Parathyroid adenoma (tissue), 2 donors: ENCODE measurements at regions not wholly inside any gene's neighbourhood (a gene's known extent, or its start where the extent isn't known, plus 50 kb on each side); places are given as distances from the start of the nearest gene placed in this dataset.

Experiments used
- H2AFZ ChIP-seq: fragments of 300-600 bp; sonication (generic); one replicate; pipeline ENCODE4 v1.7.0; 2017; ENCODE audit warnings: antibody characterized with exemption, mild to moderate bottlenecking
- H3K27ac ChIP-seq: fragments of 300-600 bp; sonication (generic); one replicate; pipeline ENCODE4 v1.7.0; 2017
- H3K27me3 ChIP-seq: fragments of 300-600 bp; sonication (generic); one replicate; pipeline ENCODE4 v1.7.0; 2017; ENCODE audit warnings: low read length; ENCODE audit not compliant: control insufficient read depth, insufficient read depth
- H3K36me3 ChIP-seq: fragments of 300-600 bp; sonication (generic); one replicate; pipeline ENCODE4 v1.7.0; 2017; ENCODE audit warnings: low read length; ENCODE audit not compliant: control insufficient read depth, insufficient read depth
- H3K4me1 ChIP-seq: fragments of 300-600 bp; sonication (generic); one replicate; pipeline ENCODE4 v1.7.0; 2017; ENCODE audit warnings: control low read depth
- H3K4me2 ChIP-seq: fragments of 300-600 bp; sonication (generic); one replicate; pipeline ENCODE4 v1.7.0; 2017; ENCODE audit warnings: low read length
- H3K4me3 ChIP-seq: fragments of 300-600 bp; sonication (generic); one replicate; pipeline ENCODE4 v1.7.0; 2017; ENCODE audit warnings: low read depth, low read length
- H3K79me2 ChIP-seq: fragments of 300-600 bp; sonication (generic); one replicate; pipeline ENCODE4 v1.7.0; 2017; ENCODE audit warnings: control low read depth
- H3K9ac ChIP-seq: fragments of 300-600 bp; sonication (generic); one replicate; pipeline ENCODE4 v1.7.0; 2017; ENCODE audit warnings: mild to moderate bottlenecking
- H3K9me3 ChIP-seq: fragments of 300-600 bp; sonication (generic); one replicate; pipeline ENCODE4 v1.7.0; 2017; ENCODE audit warnings: low read length; ENCODE audit not compliant: control insufficient read depth
- TF ChIP-seq, protein P1 (sequence below): fragments of 300-600 bp; sonication (generic); IDR thresholded peaks from one replicate; pipeline ENCODE4 v1.7.0; 2017; ENCODE audit warnings: antibody characterized with exemption, mild to moderate bottlenecking
- donor health status: primary hyperparathyroidism.

DNA sequence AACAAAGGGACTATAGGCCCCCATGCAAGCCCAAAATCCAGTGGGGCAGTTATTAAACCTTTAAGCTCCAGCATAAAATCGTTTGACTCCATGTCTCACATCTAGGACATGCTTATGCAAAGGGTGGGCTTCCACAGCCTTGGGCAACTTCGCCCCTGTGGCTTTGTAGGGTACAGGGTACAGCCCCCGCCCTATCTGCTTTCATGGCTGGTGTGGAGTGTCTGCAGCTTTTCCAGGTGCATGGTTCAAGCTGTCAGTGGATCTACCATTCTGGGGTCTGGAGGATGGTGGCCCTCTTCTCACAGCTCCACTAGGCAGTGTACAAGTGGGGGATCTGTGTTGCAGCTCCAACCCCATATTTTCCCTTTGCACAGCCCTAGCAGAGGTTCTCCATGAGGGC is 559.8 kb upstream of the TECRL start:
- H3K4me2 ChIP-seq, result no peak overlapping the region
- no peak overlapping the region for H3K4me3 ChIP-seq
- H3K9ac ChIP-seq, result no peak overlapping the region
- H3K9me3 ChIP-seq, result no peaks in the 10 kb centered on the region
- no peaks in the 10 kb centered on the region for H3K27me3 ChIP-seq
- H2AFZ ChIP-seq, result no peak overlapping the region
- H3K79me2 ChIP-seq, result no peaks in the 10 kb centered on the region
- H3K36me3 ChIP-seq, result no peaks in the 10 kb centered on the region
- H3K27ac ChIP-seq, result no peak overlapping the region
- TF ChIP-seq, protein P1, sequence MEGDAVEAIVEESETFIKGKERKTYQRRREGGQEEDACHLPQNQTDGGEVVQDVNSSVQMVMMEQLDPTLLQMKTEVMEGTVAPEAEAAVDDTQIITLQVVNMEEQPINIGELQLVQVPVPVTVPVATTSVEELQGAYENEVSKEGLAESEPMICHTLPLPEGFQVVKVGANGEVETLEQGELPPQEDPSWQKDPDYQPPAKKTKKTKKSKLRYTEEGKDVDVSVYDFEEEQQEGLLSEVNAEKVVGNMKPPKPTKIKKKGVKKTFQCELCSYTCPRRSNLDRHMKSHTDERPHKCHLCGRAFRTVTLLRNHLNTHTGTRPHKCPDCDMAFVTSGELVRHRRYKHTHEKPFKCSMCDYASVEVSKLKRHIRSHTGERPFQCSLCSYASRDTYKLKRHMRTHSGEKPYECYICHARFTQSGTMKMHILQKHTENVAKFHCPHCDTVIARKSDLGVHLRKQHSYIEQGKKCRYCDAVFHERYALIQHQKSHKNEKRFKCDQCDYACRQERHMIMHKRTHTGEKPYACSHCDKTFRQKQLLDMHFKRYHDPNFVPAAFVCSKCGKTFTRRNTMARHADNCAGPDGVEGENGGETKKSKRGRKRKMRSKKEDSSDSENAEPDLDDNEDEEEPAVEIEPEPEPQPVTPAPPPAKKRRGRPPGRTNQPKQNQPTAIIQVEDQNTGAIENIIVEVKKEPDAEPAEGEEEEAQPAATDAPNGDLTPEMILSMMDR, result no peak
- no peaks in the 10 kb centered on the region for H3K4me1 ChIP-seq

DNA sequence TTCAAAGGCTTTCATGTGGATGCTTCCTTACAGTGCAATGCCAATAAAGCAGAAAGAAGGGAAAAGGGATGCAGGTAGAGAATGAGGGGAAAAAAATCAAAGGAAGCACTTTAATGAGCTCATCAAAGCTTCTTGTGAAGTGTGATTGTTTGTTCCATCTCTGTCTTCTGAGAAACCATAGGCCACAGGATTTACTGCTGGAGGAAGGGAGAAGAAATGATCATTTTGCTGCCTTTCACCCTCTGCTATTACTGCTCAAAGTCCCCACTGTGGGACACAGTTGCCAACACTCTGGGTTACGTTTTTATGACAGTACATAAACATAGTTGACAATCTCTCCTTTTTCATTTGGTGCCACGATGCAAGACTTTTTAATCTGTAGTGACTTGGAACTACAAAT is 558.0 kb upstream of the TECRL start:
- Histone ChIP-seq H3K9ac (no peak overlapping the region), H3K27me3 (no peaks in the 10 kb centered on the region), H2AFZ (no peak overlapping the region), H3K4me3 (no peak overlapping the region), H3K4me2 (no peak overlapping the region), H3K27ac (no peak overlapping the region), H3K79me2 (no peaks in the 10 kb centered on the region), H3K4me1 (no peaks in the 10 kb centered on the region), H3K36me3 (no peaks in the 10 kb centered on the region), H3K9me3 (no peaks in the 10 kb centered on the region)
- TF ChIP-seq, protein P1, result no peak

DNA sequence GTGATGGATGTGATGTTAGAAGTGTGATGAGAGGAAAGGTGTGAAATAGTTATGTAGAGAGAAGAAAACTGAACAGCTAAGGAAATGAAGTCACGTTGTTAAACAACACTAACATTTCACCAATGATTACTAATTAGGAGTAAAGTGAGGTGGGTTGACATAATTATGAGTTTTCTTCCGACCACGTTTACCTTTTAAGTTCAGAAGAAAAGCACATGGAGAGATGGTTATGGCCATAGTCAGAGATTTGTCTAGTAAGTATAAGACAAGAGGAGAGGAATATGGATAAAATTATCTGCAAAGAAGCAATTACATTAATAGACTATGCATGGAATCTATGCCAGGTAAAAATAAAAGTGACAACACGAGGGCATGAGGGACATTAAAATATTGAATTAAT is 551.3 kb upstream of the TECRL start:
- Histone ChIP-seq H3K4me2 (no peak overlapping the region), H3K27me3 (no peaks in the 10 kb centered on the region), H3K36me3 (no peaks in the 10 kb centered on the region), H3K79me2 (no peaks in the 10 kb centered on the region), H2AFZ (no peak overlapping the region), H3K9me3 (no peaks in the 10 kb centered on the region), H3K27ac (no peak overlapping the region), H3K4me3 (no peak overlapping the region), H3K9ac (no peak overlapping the region), H3K4me1 (no peaks in the 10 kb centered on the region)
- TF ChIP-seq, protein P1, result no peak

DNA sequence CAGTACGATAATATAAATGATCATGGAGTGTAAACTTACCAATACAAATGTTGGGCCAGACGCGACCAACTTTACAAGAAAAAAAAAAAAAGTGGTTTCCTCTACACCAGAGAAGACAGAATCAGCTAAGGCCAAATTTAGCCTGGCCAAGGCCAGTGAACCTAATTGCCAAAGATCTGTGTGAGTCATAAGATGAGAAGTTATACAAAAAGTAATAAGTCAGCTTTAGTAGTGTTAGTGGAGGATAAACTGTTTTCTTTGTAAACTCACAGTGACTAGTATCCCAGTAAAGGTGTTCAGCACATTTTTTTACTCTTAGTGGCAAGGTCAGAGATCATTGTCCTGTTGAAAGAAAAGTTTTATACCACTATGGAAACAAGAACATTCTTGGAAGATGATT is 531.4 kb upstream of the TECRL start:
- Histone ChIP-seq H3K4me3 (no peak overlapping the region), H3K9me3 (no peaks in the 10 kb centered on the region), H3K27me3 (no peaks in the 10 kb centered on the region), H3K9ac (no peak overlapping the region), H3K27ac (no peak overlapping the region), H3K79me2 (no peaks in the 10 kb centered on the region), H3K4me1 (no peaks in the 10 kb centered on the region), H3K4me2 (no peak overlapping the region), H2AFZ (no peak overlapping the region), H3K36me3 (no peaks in the 10 kb centered on the region)
- TF ChIP-seq, protein P1, result no peak

DNA sequence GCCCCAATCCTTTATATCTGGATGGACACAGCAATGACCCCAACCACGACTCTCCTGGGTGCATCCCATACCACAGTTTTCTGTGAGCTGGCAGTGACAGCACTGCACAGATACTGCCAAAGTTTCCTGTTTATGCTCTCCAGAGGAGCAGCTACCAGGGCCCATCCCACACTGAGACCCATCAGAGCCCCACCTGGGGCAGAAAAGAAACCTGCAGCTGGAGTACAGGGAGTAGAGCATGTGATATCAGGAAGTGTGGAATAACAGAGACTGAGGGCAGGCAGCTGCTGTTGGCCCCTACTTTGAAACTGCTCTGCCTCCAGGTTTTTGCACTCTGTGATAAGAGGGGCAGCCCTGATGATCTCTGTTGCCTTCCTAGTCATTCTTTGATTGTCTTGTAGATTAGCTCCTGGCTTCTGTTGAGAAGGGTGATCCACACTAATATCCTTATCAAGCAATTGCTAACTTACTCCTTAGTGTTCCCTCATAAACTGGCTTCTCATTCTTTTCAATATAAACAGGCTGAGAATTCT is 526.3 kb upstream of the TECRL start:
- no peak overlapping the region for H3K4me2 ChIP-seq

More for the DNA sequence above, 526.3 kb upstream of the TECRL start:
- no peaks in the 10 kb centered on the region for H3K4me1 ChIP-seq
- no peak overlapping the region for H3K4me3 ChIP-seq
- H3K9me3 ChIP-seq, result no peaks in the 10 kb centered on the region
- no peak overlapping the region for H3K27ac ChIP-seq
- no peaks in the 10 kb centered on the region for H3K36me3 ChIP-seq
- H3K27me3 ChIP-seq, result no peaks in the 10 kb centered on the region
- H2AFZ ChIP-seq, result no peak overlapping the region
- TF ChIP-seq, protein P1, result no peak
- no peaks in the 10 kb centered on the region for H3K79me2 ChIP-seq
- H3K9ac ChIP-seq, result no peak overlapping the region
